Non-pigmented ciliary epithelial cell (primary cell): ENCODE measurements at regions not wholly inside any gene's neighbourhood (a gene's known extent, or its start where the extent isn't known, plus 50 kb on each side); places are given as distances from the start of the nearest gene placed in this dataset.

Source experiments
- DNase-seq: peaks from one replicate; pipeline ENCODE4 v3.0.0-alpha.2; 2010; ENCODE audit warnings: low read depth

DNA sequence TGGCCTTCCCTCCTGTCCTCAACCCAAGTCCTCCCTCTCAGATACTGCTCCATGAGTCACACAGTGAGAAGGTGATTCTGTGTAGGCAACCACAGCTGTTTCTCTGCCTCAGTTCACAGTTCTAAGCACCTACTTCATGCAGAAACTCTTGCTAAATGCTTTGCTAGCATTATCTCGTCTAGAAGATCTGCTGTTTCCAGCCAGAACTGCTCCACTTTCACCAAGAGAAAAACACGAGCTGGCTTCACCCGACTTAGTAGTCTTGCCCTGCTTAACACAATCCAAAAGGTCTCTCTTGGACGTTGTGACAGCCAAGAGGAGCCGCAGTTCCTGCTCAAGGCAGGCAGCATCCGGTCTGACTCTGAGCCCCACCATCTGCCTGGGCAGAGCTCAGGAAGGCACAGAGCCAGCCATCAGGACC lies 272.1 kb downstream of the UACA start:
- DNase-seq, result no peak

DNA sequence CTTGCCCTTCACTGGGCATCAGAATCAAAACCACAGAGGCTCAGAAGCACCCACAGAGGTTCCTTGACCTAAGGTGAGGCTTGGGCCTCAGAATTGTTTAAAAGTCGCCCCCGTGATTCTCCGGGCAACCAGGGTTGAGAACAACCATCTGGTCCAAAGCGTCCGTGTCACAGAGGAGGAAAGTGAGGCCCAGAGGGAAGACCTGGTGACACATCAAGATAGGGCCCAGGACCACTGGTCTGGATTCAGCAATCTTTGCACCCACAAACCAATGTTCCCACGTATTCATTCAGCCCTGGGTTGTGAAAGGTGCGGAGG lies 272.6 kb downstream of the UACA start:
- no peak for DNase-seq

DNA sequence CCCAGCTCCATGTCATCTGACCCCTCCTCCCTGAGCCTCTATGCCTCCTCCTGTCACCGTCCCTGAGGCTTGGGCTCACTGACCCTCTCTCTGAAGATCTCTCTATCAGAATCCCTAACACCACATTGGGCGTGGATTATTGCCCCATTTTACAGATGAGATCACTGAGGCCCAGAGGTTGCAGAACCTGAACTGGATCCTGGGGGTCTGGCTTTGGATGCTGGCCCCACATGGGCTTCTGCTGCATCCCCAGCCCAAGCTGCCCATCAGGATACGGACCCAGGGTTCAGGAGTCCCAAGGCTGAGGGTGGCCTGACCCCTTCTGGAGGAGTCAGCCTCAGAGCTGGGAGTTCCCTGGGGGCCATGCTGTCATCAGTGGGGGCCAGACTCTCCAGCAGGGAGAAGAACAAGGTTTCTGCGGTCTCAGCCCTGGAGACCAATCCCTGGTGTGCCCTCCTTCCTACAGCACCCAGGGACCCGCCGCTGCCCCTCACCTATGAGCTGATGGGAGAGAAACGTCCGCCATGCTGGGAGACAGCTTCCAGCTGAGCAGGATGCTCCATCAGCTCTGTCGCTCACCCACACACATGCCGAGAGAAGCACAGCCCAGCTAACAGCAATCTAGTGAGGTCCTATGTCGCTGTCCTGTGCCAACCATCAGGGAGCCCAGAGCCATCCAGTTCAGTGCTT lies 273.1 kb downstream of the UACA start:
- no peak for DNase-seq

DNA sequence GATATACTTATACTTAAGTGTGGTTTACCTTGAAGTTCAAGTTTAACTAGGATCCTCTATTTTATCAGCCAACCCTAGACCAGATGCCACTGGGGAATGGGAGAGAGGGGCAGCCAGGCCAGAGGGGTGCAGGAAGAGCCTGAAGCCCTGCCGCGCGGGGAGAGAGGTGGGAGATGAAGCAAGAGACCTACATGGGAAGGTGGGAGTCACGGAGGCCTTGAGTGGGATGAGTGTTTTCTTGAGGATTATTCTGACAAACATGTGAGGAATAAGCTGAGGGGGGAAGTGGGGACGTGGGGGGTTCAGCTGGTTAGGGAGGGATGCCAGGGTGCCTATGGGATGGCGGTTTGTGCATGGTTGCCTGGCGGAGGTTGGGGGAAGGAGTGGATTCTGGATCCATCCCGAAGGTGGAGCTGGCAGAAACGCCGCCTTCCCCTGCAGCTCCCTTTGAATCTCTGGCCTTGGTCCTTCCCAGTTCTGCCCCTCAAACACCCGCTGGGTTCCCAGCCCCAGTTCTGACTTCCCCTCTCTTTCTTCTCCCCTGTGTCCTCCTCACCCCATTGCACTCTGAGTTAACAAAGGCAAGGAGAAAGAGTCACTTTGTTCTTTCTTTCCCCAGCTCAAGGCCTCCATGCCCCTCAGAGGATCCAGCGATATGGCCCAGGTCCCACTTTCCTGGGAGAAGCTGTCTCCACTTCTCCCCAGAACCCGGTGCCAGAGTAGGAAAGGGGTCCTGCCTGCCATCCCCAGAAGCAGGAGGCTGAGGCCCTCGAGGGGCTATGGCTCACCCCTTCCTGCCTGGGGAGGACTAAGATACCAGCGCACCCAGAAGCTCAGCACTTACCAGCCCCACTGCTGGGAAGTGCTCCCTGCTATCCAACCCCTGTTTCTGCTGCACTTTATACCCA lies 274.2 kb downstream of the UACA start:
- no peak for DNase-seq

DNA sequence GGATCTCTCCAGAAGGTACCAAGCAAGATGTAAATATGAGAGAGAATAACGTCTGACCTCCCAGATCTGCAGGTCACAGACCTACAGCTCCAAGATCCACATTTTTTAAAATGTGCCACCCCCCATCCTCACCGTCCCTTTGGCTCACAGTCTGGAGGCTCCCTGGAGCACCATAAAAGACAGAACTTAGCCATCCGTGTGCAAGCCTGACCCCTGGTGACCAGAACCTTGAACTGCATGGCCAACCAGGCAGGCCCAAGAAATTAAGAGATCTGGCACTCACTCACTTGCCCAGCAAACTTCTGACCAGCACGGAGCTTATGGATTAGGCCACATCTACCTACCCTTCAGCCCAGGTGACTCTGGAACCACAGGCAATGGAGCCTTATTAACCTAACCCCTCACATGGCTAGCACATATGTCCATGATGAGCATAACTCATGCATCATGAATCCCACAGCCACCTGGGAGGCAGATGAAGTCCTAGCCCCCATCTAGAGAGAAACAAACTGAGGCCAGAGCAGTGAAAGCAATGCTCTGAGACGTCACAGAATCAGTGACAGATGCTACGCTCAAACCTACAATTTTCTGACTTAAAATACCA lies 275.3 kb downstream of the UACA start:
- DNase-seq, result no peak

DNA sequence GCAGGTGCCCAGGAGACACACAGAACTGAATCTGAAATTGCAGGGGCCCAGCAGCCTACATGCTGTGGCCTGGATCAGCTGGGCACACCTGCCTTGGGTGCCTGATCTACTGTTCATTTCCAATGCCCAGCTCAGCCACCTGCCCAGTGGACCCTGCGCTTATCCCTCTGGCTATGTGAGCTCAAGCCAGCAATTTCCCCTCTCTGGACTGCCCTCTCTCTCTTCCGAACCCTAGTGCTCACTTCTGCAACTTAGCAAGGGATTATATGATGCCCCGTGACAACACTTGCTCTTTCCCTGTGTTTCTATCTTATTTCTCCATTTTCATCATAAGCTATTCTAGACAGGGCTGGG lies 276.0 kb downstream of the UACA start:
- no peak for DNase-seq

DNA sequence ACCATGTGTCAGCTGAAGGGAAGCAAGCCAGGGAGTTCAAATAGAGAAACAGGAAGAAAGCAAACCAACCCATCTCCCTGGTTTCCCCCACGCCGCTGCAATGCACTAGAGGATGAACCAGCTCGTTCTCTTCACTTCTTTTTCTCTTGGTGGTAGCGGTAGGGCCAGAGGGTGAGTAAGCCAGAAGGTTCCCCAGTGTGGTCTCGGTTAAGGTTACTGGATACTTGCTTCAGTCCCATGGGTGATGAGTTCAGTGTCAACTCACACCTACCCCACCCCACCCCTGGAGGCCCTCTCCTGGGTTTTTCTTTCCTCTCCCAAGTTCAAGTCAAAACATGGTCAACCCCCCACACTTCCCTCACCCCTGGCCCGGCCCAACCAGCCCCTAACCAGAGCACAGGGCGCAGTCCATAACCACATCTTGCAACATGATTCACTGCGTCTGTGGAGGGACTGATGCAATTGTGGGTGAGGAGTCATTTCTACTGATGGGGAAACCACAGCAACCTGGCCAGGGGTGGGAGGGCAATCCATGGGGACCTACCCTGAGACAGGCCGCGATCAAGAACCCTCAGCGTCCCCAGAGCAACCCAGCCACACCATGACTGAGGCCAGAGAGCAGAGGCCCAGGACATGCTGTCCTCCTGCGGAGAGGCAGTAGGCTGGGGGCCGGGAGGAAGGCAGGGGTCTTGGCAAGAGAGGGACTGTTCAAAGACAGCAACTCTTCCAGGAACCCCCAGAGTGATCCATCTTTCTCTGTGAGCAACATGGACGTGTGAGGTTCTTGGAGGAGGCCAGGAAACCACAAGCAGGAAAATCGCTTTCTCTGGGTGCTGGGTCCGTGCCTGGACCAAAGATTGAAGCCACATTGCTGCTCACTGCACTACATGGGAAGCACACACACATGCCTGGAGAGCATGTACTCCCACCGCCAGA lies 276.6 kb downstream of the UACA start:
- DNase-seq, result peak; percentile 66

DNA sequence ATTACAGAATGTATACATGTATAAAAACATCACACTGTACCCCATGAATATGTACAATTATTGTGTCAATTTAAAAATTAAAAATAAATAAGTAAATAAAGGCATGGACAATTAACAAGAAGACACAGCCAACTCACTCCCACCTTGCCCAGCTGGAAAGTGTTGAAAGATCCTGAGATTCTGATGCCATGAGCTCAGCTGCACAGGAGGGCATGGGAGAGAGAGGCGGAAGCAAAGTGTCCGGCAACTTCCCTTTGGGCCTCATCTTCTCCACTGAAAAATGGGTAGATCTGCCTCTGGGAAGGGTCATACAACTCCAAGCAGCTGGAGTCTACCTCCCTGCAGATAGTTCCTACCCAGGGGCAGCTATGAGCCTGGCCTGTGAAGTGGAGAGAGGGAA lies 277.3 kb downstream of the UACA start:
- DNase-seq, result no peak

DNA sequence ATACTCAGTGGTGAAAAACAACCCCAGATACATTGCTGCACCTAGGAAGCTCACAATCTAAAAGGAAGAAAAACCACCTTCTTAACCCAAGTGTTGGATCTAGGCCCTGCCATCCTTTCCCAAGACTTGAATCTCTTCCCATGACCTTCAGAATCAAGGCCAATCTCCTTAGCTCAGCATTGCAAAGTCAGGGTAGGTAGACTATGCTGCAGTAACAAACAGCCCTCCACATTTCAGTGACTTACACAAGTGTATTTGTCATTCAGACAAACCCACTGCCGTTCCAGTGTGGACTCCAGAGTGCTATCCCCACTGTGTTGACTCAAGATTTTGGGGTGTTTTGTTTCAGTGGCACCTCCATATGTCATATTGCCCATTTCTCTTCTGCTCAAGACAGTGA lies 278.4 kb downstream of the UACA start:
- DNase-seq, result no peak

DNA sequence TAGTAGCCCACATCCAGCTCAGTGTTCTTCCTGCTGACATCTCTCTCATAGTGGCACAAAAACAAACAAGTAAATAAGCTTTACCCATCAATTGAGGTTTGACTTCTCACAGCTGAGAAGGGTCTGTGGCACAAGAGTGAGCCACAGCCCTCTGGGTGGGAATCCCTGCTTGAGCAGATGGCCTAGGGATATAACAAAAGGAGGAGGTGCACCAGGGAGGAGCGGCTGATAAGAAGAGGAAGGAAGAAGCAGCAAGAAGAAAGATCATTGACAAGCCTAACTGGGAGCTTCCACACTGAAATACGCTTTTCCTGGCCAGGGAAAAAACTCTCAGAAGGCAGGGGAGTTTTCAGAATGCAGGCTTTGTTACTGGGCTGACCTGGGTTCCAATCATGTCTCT lies 279.8 kb downstream of the UACA start:
- DNase-seq, result no peak

DNA sequence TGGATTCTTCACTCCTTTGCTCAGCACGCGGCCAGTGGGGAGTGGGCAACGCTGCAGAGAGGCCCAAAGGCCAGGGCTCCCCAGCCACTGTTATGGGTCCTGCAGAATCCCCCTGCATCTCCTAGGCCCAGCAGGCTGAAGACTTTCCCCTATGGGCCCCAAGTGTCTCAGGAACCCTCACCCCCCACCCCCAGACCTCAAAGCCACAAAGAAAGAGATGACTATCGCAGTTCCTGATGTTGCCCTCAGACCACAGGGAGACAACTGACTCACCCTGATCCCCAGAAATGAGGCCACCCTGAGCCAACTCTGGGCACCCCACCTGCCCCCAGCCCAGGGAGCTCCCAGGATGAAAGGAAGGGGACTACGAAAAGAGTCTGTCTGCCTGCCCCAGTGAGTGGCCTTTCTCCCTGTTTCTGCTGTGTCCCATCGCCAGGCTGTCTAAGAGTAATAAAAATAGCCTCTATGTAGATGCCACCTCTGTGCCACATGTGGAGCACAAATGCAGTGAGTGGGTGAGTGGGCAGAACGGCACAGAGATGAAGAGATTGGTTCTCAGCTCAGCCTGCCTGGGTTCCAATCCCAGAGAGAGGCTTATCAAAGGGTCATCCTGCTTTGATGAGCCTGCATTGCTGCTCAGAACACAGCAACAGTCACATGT lies 283.0 kb downstream of the UACA start:
- DNase-seq, result no peak

DNA sequence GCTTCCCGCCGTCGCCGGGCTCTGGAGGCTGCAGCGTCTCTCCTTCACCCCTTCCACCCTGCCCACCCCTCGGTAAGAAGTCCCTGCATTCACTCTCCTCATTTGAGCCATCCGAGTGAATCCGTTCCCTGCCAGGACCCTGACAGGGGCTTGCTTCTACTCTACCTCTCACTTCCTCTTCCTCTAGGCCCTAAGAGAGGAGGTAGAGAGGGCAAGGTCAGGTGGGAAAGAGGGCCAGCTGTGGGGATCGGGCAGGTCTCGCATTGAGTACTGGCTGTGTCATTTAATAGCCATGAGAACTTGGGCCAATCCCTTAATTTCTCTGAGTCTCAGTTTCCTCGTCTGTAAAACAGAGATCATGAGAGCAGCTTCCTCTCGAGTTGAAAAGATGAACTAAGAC lies 283.6 kb downstream of the UACA start:
- no peak for DNase-seq

DNA sequence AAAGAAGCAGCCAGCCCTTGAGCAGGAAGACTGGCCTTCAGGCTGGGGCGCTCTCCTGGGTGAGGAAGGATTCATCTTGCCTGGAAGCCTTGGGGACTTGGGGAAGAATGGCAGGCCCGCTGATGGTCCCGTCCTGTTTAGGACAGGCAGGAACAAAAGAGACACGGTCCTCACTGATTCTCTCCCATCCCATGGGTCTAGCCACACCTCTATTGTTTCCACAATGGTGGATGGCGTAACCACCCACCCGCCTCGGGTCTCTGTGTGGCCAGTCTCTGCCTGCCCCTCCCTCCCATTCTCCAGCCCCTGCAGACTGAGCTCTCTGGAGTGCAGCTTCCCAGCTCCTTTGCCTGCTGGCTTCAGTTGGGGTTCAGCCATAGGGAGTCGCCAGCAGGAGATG lies 284.3 kb downstream of the UACA start:
- DNase-seq, result no peak

DNA sequence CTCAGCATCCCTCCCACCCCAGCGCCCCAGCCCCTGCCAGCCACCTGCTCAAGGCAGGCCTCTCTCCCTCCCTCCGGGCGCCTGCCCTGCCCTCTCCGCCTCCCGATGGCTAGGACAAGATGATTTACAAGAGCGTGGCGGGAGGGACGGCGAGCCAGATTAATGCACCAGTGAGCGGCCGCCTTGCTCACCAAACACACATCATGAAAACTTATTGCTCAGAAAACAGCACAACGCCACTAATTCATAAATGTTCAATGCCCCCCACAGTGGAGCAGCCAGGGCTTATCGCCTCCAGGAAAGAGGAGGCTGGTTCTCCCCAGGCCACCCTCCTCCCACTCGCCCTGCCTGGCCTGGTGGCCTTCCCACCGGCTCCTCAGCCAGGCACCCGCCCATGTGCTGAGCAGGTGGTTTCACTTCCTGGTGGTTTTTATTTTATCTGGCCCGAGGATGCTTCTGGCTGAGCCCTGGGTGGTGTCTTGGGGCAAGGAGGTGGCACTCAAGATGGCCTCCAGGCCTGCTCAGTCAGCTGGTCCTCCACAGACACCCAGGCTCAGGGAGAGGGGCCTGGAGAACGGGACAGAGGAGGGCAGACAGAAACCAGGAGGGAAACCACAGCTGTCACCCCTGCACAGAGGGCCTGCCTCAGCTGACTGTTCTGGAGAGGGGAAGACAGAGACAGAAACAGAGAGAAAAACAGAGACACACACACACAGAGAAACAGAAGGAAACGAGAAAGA lies 284.9 kb downstream of the UACA start:
- no peak for DNase-seq

DNA sequence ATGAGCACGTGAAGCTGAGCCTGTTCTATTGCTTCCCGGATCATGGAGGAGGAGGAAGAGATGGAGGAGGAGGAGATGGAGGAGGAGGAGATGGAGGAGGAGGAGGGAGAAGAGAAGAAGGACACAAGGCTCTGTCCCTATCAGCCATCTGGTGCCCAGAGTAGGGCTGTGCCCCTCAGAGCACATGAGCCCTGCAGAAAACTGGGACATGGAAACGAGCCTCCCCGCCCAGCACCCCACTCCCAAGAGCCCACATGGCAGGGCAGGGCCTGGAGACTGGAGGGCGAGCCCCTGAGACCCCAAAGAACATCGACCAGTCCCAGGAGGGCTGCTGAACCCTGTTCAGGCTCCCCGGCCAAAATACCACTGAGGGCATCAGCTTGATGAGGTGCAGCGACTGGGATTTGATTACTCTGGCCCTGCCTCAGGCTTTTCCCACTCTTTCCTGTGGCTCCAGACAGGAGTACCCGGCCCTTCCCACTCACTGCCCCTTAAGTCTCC lies 285.6 kb downstream of the UACA start:
- DNase-seq, result no peak

DNA sequence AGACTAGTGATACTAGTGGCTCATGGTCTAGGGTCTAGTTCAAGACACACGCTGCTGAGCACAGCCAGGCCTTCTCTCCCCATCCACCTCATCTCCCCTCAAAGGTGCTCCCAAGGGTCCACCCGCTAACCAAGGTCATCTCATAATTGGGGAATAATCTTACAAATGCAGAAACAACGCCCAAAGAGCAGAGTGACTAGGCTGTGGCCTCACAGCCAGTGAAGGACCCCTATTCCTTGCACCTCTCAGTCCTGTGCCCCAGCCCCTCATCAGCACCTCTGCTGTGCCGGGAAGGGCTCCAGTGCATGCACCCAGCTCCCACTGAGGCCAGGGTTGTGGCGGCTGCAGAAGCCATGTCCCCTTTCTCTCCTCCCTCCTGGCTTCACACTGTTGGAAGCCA lies 286.9 kb downstream of the UACA start:
- no peak for DNase-seq

DNA sequence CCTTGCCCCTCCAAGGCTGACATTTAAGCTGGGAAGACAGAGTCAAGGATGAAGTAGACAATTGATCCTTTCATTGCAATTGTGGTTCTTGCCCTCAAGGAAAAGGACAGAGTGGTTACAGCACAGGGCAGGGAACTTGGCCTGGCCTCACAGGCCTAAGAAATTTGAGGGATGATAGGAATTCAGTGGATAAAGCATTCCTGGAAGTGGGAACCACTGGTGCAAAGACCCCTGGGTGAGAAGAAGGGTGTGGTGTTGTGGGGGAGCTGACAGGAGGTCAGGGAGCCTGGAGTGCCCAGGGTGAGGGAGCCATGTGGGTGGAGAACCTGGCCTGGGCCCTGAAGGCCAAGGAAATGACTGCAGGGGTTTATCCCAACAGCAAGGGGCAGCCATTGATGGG lies 287.4 kb downstream of the UACA start:
- DNase-seq, result no peak

DNA sequence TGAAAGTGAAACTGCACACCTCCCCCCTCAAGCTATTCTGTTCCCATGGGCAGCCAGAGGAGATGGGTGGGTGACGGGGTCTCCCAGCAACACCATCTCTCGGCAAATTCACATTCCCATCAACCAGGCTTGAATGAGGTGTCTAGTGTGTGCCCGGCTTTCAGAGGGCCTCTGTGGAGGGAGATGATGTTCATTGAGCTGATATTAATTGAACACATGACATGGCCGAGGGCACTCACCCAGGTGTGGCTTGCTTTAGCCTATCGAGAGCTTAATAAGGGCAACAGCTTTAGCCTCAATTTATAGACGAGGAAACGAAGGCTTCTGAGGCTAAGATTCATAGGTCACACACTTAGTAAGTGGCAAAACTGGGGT lies 288.0 kb downstream of the UACA start:
- no peak for DNase-seq

DNA sequence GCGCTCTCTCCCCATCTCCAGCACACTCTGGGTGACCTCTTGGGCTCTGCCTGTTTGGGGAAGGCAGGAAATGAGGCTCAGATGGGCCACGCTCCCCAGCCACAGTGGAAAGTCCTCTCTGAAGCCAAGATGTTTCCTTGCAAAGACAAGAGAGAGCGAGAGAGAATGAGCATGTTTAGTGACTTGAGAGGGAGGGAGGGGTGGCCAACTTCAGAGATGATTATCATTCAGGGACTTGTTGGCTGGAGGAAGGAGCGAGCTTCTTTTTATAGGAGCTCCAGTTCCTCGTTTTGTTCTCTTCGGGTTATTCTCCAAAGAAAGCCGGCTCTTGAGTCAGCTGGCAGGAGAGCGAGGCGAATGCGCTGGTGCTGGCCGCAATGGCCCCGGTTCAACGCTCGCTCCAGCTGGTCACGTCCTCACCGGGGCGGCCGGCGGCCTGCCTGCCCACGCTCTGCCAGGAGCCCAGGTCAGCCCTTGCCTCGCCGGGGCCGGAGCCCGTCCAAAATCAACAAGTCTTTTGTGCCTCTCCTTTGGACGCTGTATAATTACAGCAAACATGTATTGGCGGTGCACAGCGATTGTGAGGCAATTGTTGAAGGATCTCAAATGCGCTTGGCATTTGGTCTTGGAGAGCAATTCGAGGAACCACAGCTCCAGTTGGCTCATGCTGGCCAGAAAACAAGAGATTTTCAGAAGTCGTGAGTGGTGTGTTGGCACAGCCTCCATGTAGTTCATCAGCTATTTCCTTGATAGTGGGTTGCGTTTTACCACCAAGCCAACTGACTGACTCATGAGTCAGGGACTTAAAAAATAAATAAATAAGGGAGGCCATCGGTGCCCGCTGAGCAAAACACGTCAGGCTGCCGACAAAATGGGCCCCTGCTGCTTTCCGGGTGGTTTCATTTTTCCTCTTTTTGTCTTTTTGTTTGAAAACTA lies 288.6 kb downstream of the UACA start:
- DNase-seq, result peak; percentile 86
